HG03342 (cell line): ENCODE measurements at regions not wholly inside any gene's neighbourhood (a gene's known extent, or its start where the extent isn't known, plus 50 kb on each side); places are given as distances from the start of the nearest gene placed in this dataset.

Source experiments
- ATAC-seq: cut with Tn5 transposase; IDR thresholded peaks from one replicate; pipeline ENCODE4 v1.9.1; 2021; ENCODE audit warnings: mild to moderate bottlenecking, moderate library complexity; ENCODE audit not compliant: unreplicated experiment

DNA sequence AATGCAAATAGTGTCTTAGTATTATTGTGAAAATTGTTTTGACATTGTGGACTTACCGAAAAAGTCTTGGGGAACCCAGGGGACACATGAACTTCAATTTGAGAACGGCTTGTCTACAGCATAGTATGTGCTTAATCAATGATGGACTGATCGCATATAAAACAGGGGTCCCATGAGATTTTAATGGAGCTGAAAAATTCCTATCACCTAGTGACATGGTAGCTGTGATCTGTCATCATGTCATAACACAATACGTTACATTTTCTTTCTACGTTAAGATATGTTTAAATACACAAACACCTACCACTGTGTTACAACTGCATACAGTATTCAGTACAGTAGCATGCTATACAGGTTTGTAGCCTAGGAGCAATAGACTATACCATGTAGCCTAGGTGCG, 153.3 kb upstream of the FOXD3 start:
- ATAC-seq: no peak

- no peak for ATAC-seq
Observed at GRCh38 chr1:63173161-63173560, 149.2 kb upstream of the FOXD3 start.

DNA sequence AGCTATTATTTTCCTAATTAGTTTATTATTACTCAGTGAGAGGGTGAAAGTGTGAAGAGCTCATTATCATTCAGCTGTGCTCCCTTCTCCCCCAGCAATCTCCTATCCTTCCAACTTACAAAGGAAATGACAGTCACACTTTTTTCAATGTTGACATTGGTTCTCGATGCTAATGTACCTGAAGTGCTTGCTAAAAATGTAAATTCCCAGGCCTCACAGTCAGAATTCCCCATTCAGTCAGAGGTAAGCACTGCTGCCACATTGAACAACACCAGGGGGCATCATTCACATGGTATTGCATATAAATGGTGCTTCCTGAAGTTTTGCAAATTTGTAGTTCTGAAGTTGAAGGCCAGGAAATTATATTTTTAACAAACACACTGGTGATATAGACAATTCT, 132.7 kb upstream of the FOXD3 start:
- no peak for ATAC-seq

GRCh38 chr1:63190171-63190570, 132.2 kb upstream of the FOXD3 start:
- no peak for ATAC-seq

- no peak for ATAC-seq
Observed at GRCh38 chr1:63198871-63199394, 123.4 kb upstream of the FOXD3 start.

DNA sequence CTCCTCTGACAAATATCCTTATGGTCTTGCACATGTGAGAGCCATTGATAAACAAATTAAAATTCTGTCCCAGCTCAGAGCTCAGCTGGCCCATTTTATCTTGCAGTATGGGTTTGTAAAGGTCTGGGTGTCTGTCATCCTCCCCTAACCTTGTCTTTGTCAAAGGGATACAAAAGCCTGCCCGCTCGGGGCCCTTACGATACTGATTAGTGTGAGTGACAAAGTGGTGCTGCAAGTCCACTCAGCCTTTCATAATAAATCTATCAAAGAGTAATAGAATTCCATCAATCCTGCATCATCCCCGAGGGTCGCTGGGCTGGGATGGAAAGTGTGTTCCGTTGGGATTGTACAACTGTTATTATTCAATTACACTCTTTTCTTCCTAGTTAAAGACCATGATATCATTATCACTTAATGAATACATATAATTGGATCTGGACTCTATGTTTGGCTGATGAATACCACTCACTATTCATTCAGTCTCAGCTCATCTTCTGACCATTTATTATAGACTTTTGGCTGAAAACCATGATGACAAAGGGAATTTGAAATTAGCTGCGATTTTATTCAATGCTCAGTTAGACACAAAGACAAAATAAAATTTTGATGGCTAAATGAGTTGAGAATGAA, 122.5 kb upstream of the FOXD3 start:
- ATAC-seq: no peak

DNA sequence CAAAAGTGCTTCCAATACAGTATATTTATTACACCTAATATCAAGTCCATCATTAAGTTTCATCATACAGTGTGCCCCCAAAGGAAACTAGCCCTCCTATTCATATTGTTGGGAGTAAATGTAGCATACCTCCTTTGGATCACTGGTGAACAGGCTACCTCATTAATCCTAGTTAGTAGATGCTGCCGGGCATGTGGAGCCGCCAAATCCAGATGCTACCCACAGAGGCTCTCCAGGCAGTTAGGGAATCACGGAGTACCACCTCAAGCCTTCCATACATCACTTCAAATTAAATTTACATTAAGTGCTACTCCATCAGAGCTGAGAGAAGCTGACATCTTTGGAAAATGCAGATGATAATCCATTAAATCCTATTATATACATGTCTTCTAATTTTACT, 121.7 kb upstream of the FOXD3 start:
- no peak for ATAC-seq

DNA sequence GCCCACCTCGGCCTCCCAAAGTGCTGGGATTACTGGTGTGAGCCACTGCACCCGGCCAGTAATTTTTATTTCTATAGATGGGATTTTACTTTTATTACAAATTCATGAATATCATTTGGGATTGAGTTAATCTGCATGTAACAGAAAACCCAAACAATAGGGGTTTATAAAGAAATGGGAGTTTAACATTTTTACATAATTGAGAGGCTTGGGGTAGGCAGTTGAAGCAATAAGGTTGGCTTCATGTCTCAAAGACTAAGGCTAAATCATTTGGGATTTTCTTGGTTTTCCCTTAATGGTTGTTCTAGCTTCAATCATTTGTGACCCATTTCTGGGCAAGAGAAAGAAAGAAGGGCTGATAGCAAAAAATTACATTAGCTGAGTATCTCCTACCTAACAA, 118.7 kb upstream of the FOXD3 start:
- ATAC-seq: no peak

DNA sequence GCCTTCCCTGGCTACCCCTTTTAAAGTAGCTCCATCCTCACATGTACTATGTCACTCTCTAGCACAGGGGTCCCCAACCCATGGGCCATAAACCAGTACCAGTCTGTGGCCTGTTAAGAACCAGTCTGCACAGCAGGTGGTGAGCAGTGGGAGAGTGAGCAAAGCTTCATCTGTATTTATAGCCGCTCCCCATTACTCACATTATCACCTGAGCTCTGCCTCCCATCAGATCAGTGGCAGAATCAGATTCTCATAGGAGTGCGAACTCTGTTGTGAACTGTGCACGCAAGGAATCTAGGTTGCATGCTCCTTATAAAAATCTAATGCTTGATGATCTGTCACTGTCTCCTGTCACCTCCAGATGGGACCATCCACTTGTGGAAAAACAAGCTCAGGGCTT, 116.6 kb upstream of the FOXD3 start:
- no peak for ATAC-seq

DNA sequence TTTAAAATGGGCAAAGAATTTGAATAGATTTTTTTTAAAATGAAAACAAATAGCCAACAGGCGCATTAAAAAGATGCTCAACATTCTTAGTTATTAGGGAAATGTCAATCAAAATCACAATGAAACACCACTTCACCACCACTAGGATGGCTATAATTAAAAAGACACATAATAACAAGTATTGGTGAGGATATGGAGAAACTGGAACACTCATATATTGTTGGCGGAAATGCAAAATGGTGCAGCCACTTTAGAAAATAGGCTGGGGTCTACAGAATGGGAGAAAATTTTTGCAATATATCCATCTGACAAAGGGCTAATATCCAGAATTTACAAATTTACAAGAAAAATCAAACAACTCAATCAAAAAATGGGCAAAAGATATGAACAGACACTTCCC, 107.8 kb upstream of the FOXD3 start:
- no peak for ATAC-seq

GRCh38 chr1:63223426-63223825, 98.9 kb upstream of the FOXD3 start:
- ATAC-seq: no peak

DNA sequence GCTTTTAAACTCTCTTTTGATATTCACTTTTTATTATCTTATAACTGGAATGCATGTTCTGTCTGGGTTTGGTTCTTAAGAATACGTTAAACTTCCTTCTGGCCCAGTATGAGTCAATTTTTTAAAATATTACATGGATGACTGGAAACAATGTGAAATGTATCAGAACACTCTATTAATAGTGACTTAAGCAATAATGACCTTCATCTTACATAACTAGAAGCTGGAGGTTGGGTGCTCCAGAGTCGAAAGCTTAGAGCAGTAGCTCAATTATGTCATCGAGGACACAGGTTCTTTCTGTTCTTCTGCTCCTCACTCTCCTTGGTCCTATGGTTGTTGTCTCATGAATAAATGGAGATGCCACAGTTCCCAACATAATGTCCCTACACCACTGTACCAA, 91.6 kb upstream of the FOXD3 start:
- ATAC-seq: no peak

DNA sequence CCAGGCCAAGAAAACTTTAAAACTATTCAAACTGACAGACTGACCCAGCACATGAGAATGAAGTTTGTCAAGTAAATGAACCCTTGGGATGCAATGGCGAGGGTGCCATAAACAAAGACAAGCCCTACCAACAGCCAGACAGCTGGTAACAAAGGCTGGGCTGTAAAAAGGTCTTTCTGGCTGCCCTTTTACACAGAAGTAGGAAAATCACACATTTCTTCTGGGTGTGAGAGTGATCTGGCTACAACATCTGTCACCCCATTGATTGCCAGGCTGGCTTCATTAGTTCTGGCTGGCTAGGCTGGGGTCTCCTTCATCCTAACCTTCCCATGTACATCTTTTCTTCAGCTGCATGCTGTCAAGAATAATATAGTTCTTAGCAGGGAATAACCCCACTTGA, 83.6 kb upstream of the FOXD3 start:
- ATAC-seq: no peak

DNA sequence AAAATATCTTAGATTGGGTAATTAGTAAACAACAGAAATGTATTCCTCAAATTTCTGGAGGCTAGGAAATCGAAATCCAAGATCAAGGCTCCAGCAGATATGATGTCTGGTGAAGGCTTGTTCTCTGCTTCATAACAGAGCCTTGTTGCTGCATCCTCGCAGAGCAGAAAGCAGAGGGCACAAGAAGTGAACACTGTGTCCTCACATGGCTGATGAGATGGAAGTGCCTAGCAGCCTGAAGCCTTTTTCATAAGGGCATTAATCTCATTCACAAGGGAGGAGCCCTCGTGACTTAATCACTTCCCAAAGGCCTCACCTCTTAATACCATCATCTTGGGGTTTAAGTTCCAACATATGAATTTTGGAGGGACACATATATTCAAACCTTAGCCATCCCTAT, 77.2 kb upstream of the FOXD3 start:
- no peak for ATAC-seq

- ATAC-seq: no peak
Observed at GRCh38 chr1:63248216-63248615, 74.2 kb upstream of the FOXD3 start.

DNA sequence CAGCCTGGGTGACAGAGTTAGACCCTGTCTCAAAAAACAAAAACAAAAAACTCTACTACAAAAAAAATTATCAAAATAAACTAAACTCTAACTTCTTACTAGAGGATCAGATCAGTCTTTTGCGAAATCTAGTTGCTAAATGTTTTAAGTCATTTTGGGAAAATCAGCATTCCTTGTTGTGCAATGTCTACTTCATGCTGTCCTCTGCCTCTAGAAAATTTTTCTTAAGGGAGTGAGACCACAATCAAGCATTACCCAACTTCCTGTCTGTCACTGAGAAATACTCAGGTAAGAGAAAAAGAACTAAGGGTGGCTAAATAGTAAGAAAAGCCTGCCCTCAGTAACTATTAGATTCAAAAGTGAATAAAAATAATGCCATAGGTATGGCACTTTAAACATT, 67.2 kb upstream of the FOXD3 start:
- no peak for ATAC-seq

- ATAC-seq: no peak
Observed at GRCh38 chr1:63261736-63262458, 60.5 kb upstream of the FOXD3 start.

DNA sequence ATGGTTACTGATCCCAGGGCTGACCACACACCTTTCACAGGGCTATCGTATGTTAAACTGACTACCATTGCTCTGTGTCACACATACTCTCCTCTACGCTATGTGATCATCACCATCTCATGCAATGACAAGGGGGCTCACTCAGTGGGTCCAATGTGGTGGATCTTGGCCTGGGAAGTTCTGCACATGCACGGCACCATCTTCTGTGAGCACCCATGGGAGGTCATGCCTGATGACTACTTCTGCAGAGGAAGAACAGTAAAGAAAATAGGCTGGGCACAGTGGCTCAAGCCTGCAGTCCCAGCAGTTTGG, 60.0 kb upstream of the FOXD3 start:
- ATAC-seq: no peak

- no peak for ATAC-seq
Observed at GRCh38 chr1:63264161-63264560, 58.2 kb upstream of the FOXD3 start.

DNA sequence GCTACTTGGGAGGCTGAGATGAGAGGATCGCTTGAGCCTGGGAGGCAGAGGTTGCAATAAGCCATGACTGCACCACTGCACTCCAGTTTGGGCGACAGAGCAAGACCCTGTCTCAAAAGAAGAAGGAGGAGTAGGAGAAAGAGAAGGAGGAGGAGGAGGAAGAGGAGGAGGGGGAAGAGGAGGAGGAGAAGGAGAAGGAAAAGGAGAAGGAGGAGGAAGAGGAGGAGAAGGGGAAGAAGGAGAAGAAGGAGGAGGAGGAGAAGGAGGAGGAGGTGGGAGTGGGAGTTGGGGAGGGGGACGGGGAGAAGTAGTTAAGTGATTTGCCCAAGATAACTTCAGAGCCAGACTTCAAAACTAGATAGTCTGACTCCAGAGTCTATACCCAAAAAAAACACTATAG, 55.5 kb upstream of the FOXD3 start:
- ATAC-seq: no peak

GRCh38 chr1:63268876-63269275, 53.5 kb upstream of the FOXD3 start:
- ATAC-seq: no peak

- no peak for ATAC-seq
Observed at GRCh38 chr1:63269571-63269970, 52.8 kb upstream of the FOXD3 start.
